Astrocyte of the hippocampus (primary cell): ENCODE measurements at regions not wholly inside any gene's neighbourhood (a gene's known extent, or its start where the extent isn't known, plus 50 kb on each side); places are given as distances from the start of the nearest gene placed in this dataset.

Experiments
- DNase-seq: peaks from one replicate; pipeline ENCODE4 v3.0.0; 2011; ENCODE audit warnings: low read depth, low spot score

- no peak for DNase-seq
Observed at GRCh38 chr16:73321853-73322252, 273.9 kb upstream of the ZFHX3 start.

- DNase-seq: no peak
Observed at GRCh38 chr16:73319737-73320136, 271.8 kb upstream of the ZFHX3 start.

- DNase-seq: no peak
Observed at GRCh38 chr16:73319261-73319660, 271.3 kb upstream of the ZFHX3 start.

- DNase-seq: no peak
Observed at GRCh38 chr16:73317321-73317857, 269.5 kb upstream of the ZFHX3 start.

GRCh38 chr16:73315645-73316044 is 267.7 kb upstream of the ZFHX3 start:
- no peak for DNase-seq

- no peak for DNase-seq
Observed at GRCh38 chr16:73313950-73314349, 266.0 kb upstream of the ZFHX3 start.

- DNase-seq: no peak
Observed at GRCh38 chr16:73311857-73312723, 264.2 kb upstream of the ZFHX3 start.

GRCh38 chr16:73308771-73309170 is 260.8 kb upstream of the ZFHX3 start:
- no peak for DNase-seq

- DNase-seq: no peak
Observed at GRCh38 chr16:73306901-73307413, 259.0 kb upstream of the ZFHX3 start.

GRCh38 chr16:73304008-73304774 is 256.3 kb upstream of the ZFHX3 start:
- DNase-seq: no peak

GRCh38 chr16:73302942-73303341 is 255.0 kb upstream of the ZFHX3 start:
- DNase-seq: no peak

GRCh38 chr16:73301984-73302383 is 254.1 kb upstream of the ZFHX3 start:
- no peak for DNase-seq

- DNase-seq: no peak
Observed at GRCh38 chr16:73299346-73299745, 251.4 kb upstream of the ZFHX3 start.

- DNase-seq: peak; percentile 60
Observed at GRCh38 chr16:73298562-73298961, 250.6 kb upstream of the ZFHX3 start.

GRCh38 chr16:73290258-73290657 is 242.3 kb upstream of the ZFHX3 start:
- no peak for DNase-seq

- no peak for DNase-seq
Observed at GRCh38 chr16:73289232-73289631, 241.3 kb upstream of the ZFHX3 start.

- DNase-seq: no peak
Observed at GRCh38 chr16:73288520-73288919, 240.6 kb upstream of the ZFHX3 start.

- no peak for DNase-seq
Observed at GRCh38 chr16:73287859-73288405, 240.0 kb upstream of the ZFHX3 start.

GRCh38 chr16:73286346-73287267 is 238.7 kb upstream of the ZFHX3 start:
- no peak for DNase-seq

GRCh38 chr16:73285436-73286201 is 237.7 kb upstream of the ZFHX3 start:
- no peak for DNase-seq
